CD1c-positive myeloid dendritic cell (primary cell): ENCODE measurements at regions not wholly inside any gene's neighbourhood (a gene's known extent, or its start where the extent isn't known, plus 50 kb on each side); places are given as distances from the start of the nearest gene placed in this dataset.
"Not testable (repeated sequence)": the region's sequence is repeated elsewhere in the genome, so short reads cannot be mapped to it uniquely, and the experiment has no call there.

ENCODE experiments used
- DNase-seq: peaks from one replicate; pipeline ENCODE4 v3.0.0-alpha.2; 2016; ENCODE audit errors: extremely low spot score

- DNase-seq, result no peak
Observed at GRCh38 chr2:220555961-220556630, 928.7 kb downstream of the SLC4A3 start.

- no peak for DNase-seq
Observed at GRCh38 chr2:220556658-220557057, 929.2 kb downstream of the SLC4A3 start.

- no peak for DNase-seq
Observed at GRCh38 chr2:220560192-220560591, 932.8 kb downstream of the SLC4A3 start.

- DNase-seq, result no peak
Observed at GRCh38 chr2:220562375-220563140, 935.1 kb downstream of the SLC4A3 start.

GRCh38 chr2:220568296-220568695, 940.9 kb downstream of the SLC4A3 start:
- DNase-seq, result no peak

- DNase-seq, result no peak
Observed at GRCh38 chr2:220569112-220569897, 941.9 kb downstream of the SLC4A3 start.

- DNase-seq, result no peak
Observed at GRCh38 chr2:220572385-220572784, 945.0 kb downstream of the SLC4A3 start.

GRCh38 chr2:220574038-220574437, 946.6 kb downstream of the SLC4A3 start:
- DNase-seq, result no peak

- DNase-seq, result no peak
Observed at GRCh38 chr2:220575963-220576362, 948.5 kb downstream of the SLC4A3 start.

- no peak for DNase-seq
Observed at GRCh38 chr2:220579452-220579851, 952.0 kb downstream of the SLC4A3 start.

GRCh38 chr2:220580113-220580512, 952.7 kb downstream of the SLC4A3 start:
- no peak for DNase-seq

GRCh38 chr2:220583725-220584124, 956.3 kb downstream of the SLC4A3 start:
- no peak for DNase-seq

GRCh38 chr2:220585241-220585640, 957.8 kb downstream of the SLC4A3 start:
- no peak for DNase-seq

- no peak for DNase-seq
Observed at GRCh38 chr2:220586980-220587530, 959.6 kb downstream of the SLC4A3 start.

GRCh38 chr2:220588148-220588547, 960.7 kb downstream of the SLC4A3 start:
- DNase-seq, result no peak

GRCh38 chr2:220590476-220590875, 963.0 kb downstream of the SLC4A3 start:
- no peak for DNase-seq

GRCh38 chr2:220593526-220593925, 966.1 kb downstream of the SLC4A3 start:
- DNase-seq, result no peak

GRCh38 chr2:220601674-220602073, 970.4 kb downstream of the EPHA4 start:
- no peak for DNase-seq

- DNase-seq, result not testable (repeated sequence)
Observed at GRCh38 chr2:220613004-220613403, 959.1 kb downstream of the EPHA4 start.

GRCh38 chr2:220614064-220614463, 958.0 kb downstream of the EPHA4 start:
- DNase-seq, result no peak

GRCh38 chr2:220619525-220620220, 952.4 kb downstream of the EPHA4 start:
- DNase-seq, result no peak

- no peak for DNase-seq
Observed at GRCh38 chr2:220626603-220627002, 945.5 kb downstream of the EPHA4 start.
